HepG2 (cell line): ENCODE measurements at regions not wholly inside any gene's neighbourhood (a gene's known extent, or its start where the extent isn't known, plus 50 kb on each side); places are given as distances from the start of the nearest gene placed in this dataset.

Experiments used
- NFIC ChIP-seq: IDR thresholded peaks from 2 replicates; pipeline ENCODE4 v1.6.1; 2012; ENCODE audit warnings: mild to moderate bottlenecking, low read length, inconsistent platforms
- ZNF660 ChIP-seq: sonication (generic); formaldehyde crosslinking; IDR thresholded peaks from 2 replicates; pipeline ENCODE4 v1.5.1; 2020; ENCODE audit warnings: mild to moderate bottlenecking, low read depth, missing genetic modification reagents, borderline replicate concordance

DNA sequence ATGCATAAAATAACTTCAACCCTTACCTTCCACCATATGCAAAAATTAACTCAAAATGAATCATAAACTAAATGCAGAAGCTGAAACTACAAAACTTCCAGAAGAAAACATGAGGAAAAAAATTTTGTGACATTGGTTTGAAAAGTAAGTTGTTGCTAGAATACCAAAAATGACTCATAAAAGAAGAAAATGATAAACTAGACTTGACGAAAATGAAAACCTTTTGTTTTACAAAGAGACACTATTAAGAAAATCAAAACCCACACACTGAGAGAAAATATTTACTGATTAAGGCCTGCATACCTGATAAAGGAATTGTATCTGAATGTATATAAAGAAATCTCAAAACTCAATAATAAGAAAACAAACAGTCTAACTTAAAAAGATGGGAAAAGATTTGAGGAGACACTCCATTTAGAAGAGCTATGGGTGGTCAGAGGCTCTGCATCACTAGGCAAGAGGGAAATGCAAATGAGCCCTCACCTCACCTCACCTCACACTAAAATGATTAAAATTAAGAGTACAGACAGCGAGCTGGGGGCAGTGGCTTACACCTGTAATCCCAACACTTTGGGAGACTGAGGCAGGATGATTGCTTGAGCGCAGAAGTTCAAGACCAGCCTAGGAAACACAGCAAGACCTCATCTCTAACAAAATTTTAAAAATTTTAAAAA, 97.6 kb upstream of the CST7 start:
- no peak for TF ChIP-seq ZNF660 (CRISPR knock-in tag)
- no peak for TF ChIP-seq NFIC
